K562 (cell line): ENCODE measurements at regions not wholly inside any gene's neighbourhood (a gene's known extent, or its start where the extent isn't known, plus 50 kb on each side); places are given as distances from the start of the nearest gene placed in this dataset.

Source experiments
- ATAC-seq: fragments of 200-7000 bp; cut with Tn5 transposase; 3 replicates; pipeline ENCODE4 v1.9.1; 2020; ENCODE audit warnings: moderate library complexity
- BruUV-seq: library from RNA; stranded (reverse); fragments of 400-500 nt; replicated peaks from 2 replicates; lab custom pipeline; 2021; lab: Mats Ljungman, UMichigan
- CTCF ChIA-PET: fragments of 300-600 bp; formaldehyde crosslinking; extraction: SDS; loops from one replicate; lab custom pipeline; 2021; ENCODE audit warnings: low intra/inter-chr PET ratio; lab: Yijun Ruan, JAX
- POLR2A ChIA-PET: fragments of 300-600, 350-650 bp; sonication (Branson Sonifier 250); formaldehyde crosslinking; extraction: SDS; loops from one replicate; lab custom pipeline; 2021; ENCODE audit warnings: antibody characterized with exemption, inconsistent platforms; lab: Yijun Ruan, JAX
- DNase-seq, 4 experiments: peaks; one replicate each; pipeline versions ENCODE4 v3.0.0 to v3.0.0-alpha.2; 2011 to 2018; ENCODE audit warnings: low spot score in 3 of 4, mixed read lengths in 3 of 4; ENCODE audit errors: extremely low read depth in 1 of 4
- FAIRE-seq: peaks from 2 replicates; lab custom pipeline; 2011; peaks lifted over from hg19 to GRCh38; lab: Jason Lieb, UNC
- H2AFZ ChIP-seq: 2 replicates; pipeline ENCODE4 v1.6.0; 2011; ENCODE audit warnings: low read depth, low read length, control low read depth, inconsistent platforms
- H3K27ac ChIP-seq: fragments of 200-600 bp; 3 replicates; pipeline ENCODE4 v1.8.0; 2011; ENCODE audit warnings: low read depth, mild to moderate bottlenecking, control low read depth, inconsistent platforms, low read length, moderate library complexity, mixed read lengths; ENCODE audit errors: extremely low read depth
- H3K27me3 ChIP-seq, 2 experiments: fragments of 300-600 bp in 1 of 2; 2 replicates in 1 of 2; 3 replicates in 1 of 2; pipeline versions ENCODE4 v1.6.0 to v1.8.0; 2011; ENCODE audit warnings: inconsistent platforms in 2 of 2, low read length in 2 of 2, mild to moderate bottlenecking in 1 of 2, mixed read lengths in 1 of 2, moderate library complexity in 1 of 2; ENCODE audit not compliant: control insufficient read depth in 2 of 2, insufficient read depth in 2 of 2
- H3K36me3 ChIP-seq: fragments of 300-600 bp; 3 replicates; pipeline ENCODE4 v1.8.0; 2011; ENCODE audit warnings: mild to moderate bottlenecking, low read length, inconsistent platforms; ENCODE audit not compliant: control insufficient read depth, insufficient read depth
- H3K4me1 ChIP-seq, 2 experiments: fragments of 200-600 bp in 1 of 2; replicated peaks in 1 of 2; 2 replicates in 1 of 2; 3 replicates in 1 of 2; pipeline versions ENCODE4 v1.5.1 to v1.8.0; 2011; ENCODE audit warnings: inconsistent platforms in 2 of 2, low read length in 2 of 2, mild to moderate bottlenecking in 1 of 2, mixed read lengths in 1 of 2, moderate library complexity in 1 of 2; ENCODE audit not compliant: control insufficient read depth in 2 of 2, insufficient read depth in 2 of 2
- H3K4me2 ChIP-seq: 2 replicates; pipeline ENCODE4 v1.6.1; 2011; ENCODE audit warnings: low read length, control low read depth, inconsistent platforms, mixed read lengths; ENCODE audit not compliant: insufficient read depth
- H3K4me3 ChIP-seq: fragments of 200-600 bp; sonication (generic), shearing (Covaris generic); 2 replicates; pipeline ENCODE4 v1.5.1; 2016; ENCODE audit warnings: control low read depth, inconsistent platforms
- H3K79me2 ChIP-seq: fragments of 200-600 bp; 3 replicates; pipeline ENCODE4 v1.8.0; 2011; ENCODE audit warnings: low read length, inconsistent platforms; ENCODE audit not compliant: control insufficient read depth, insufficient read depth
- H3K9ac ChIP-seq, 2 experiments: 2 replicates each; pipeline versions ENCODE4 v1.6.0 to v1.6.1; 2011; ENCODE audit warnings: low read depth in 2 of 2, low read length in 2 of 2, control low read depth in 1 of 2, inconsistent platforms in 1 of 2, mild to moderate bottlenecking in 1 of 2, mixed read lengths in 1 of 2; ENCODE audit not compliant: insufficient read depth in 1 of 2
- H3K9me1 ChIP-seq: one replicate; pipeline ENCODE4 v1.6.0; 2011; ENCODE audit warnings: inconsistent platforms, mild to moderate bottlenecking, low read length, moderate library complexity; ENCODE audit not compliant: control insufficient read depth, insufficient read depth
- H3K9me3 ChIP-seq: replicated peaks from 2 replicates; pipeline ENCODE4 v1.5.1; 2011; ENCODE audit warnings: low read depth, low read length, inconsistent platforms; ENCODE audit not compliant: control insufficient read depth, insufficient read depth
- H4K20me1 ChIP-seq: replicated peaks from 2 replicates; pipeline ENCODE4 v1.6.1; 2011; ENCODE audit warnings: low read length, inconsistent platforms, mixed read lengths; ENCODE audit not compliant: control insufficient read depth, insufficient read depth
- CBX8 ChIP-seq: fragments of 200-600 bp; sonication (generic); IDR thresholded peaks from 2 replicates; pipeline ENCODE4 v1.6.1; 2012; ENCODE audit warnings: borderline replicate concordance, mixed run types, low read depth, mild to moderate bottlenecking, moderate library complexity, mixed read lengths, low read length, control low read depth, inconsistent platforms; ENCODE audit not compliant: poor library complexity, severe bottlenecking; ENCODE audit errors: extremely low read depth
- DEAF1 ChIP-seq: fragments of 450-650 bp; formaldehyde crosslinking; IDR thresholded peaks from 2 replicates; pipeline ENCODE4 v1.4.0; 2020; ENCODE audit warnings: mild to moderate bottlenecking, moderate library complexity
- PTTG1 ChIP-seq: fragments of 450-650 bp; IDR thresholded peaks from 2 replicates; pipeline ENCODE4 v1.6.1; 2016; ENCODE audit warnings: low read depth, mild to moderate bottlenecking, missing genetic modification characterization, missing compliant biosample characterization
- STAT5A ChIP-seq: IDR thresholded peaks from 2 replicates; pipeline ENCODE4 v1.6.1; 2012; ENCODE audit warnings: low read length, inconsistent platforms, borderline replicate concordance
- XRCC5 ChIP-seq: fragments of 200-400 bp; formaldehyde crosslinking; IDR thresholded peaks from 2 replicates; pipeline ENCODE4 v1.6.1; 2017; ENCODE audit warnings: low read depth, mild to moderate bottlenecking, low read length
- in situ Hi-C: fragments of 300-500 bp; cut with MboI; formaldehyde crosslinking; loops from 4 replicates; pipeline ENCODE4 v1.15.0; 2018; ENCODE audit warnings: inconsistent platforms, mixed read lengths
- intact Hi-C: fragments of 100-400 bp; cut with micrococcal nuclease; formaldehyde crosslinking; loops from 2 replicates; pipeline ENCODE4 v1.14.2; 2022
- TF ChIP-seq, protein P1 (sequence below): sonication (generic); formaldehyde crosslinking; IDR thresholded peaks from 2 replicates; pipeline ENCODE4 v1.5.0; 2020; ENCODE audit warnings: missing genetic modification reagents
- TF ChIP-seq, protein P2 (sequence below): fragments of 450-650 bp; IDR thresholded peaks from 2 replicates; pipeline ENCODE4 v1.6.1; 2018; ENCODE audit not compliant: partially characterized antibody

DNA sequence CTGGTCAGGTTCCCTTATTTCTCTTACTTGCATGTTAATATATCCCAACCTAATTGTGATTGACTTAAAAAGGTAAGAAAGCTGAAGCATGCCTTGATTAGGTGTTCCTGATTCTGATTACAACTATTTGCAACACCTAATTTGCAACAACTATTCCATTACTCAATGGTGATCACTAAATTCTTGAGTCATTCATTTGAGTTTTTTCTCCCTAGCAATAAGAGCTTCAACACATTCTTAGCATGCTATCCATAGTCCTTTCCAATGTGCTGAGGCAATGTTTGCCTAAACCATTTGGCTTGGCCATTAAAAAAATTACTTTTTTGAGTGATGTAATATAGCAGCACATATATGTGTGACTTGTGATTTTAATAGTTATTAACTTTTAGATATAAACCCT lies 851.4 kb downstream of the TRAM1L1 start:
- no TSS peak for BruUV-seq
- TF ChIP-seq, protein P1, sequence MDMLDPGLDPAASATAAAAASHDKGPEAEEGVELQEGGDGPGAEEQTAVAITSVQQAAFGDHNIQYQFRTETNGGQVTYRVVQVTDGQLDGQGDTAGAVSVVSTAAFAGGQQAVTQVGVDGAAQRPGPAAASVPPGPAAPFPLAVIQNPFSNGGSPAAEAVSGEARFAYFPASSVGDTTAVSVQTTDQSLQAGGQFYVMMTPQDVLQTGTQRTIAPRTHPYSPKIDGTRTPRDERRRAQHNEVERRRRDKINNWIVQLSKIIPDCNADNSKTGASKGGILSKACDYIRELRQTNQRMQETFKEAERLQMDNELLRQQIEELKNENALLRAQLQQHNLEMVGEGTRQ = no peak
- TF ChIP-seq DEAF1 (CRISPR knock-in tag) (no peak), PTTG1 (tag) (no peak), STAT5A (no peak), CBX8 (no peak), XRCC5 (no peak)
- TF ChIP-seq, protein P2, sequence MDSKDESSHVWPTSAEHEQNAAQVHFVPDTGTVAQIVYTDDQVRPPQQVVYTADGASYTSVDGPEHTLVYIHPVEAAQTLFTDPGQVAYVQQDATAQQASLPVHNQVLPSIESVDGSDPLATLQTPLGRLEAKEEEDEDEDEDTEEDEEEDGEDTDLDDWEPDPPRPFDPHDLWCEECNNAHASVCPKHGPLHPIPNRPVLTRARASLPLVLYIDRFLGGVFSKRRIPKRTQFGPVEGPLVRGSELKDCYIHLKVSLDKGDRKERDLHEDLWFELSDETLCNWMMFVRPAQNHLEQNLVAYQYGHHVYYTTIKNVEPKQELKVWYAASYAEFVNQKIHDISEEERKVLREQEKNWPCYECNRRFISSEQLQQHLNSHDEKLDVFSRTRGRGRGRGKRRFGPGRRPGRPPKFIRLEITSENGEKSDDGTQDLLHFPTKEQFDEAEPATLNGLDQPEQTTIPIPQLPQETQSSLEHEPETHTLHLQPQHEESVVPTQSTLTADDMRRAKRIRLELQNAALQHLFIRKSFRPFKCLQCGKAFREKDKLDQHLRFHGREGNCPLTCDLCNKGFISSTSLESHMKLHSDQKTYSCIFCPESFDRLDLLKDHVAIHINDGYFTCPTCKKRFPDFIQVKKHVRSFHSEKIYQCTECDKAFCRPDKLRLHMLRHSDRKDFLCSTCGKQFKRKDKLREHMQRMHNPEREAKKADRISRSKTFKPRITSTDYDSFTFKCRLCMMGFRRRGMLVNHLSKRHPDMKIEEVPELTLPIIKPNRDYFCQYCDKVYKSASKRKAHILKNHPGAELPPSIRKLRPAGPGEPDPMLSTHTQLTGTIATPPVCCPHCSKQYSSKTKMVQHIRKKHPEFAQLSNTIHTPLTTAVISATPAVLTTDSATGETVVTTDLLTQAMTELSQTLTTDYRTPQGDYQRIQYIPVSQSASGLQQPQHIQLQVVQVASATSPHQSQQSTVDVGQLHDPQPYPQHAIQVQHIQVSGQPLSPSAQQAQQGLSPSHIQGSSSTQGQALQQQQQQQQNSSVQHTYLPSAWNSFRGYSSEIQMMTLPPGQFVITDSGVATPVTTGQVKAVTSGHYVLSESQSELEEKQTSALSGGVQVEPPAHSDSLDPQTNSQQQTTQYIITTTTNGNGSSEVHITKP = no peak

More for the DNA sequence above, 851.4 kb downstream of the TRAM1L1 start:
- no peak for FAIRE-seq
- no peaks in the 10 kb centered on the region for H3K79me2 ChIP-seq
- H3K27me3 ChIP-seq = no peaks in the 10 kb centered on the region
- in situ Hi-C loops = no loop called here
- no peaks in the 10 kb centered on the region for H4K20me1 ChIP-seq
- H3K4me2 ChIP-seq = no peak overlapping the region
- H3K36me3 ChIP-seq = no peaks in the 10 kb centered on the region
- H3K9ac ChIP-seq = no peak overlapping the region
- H3K4me3 ChIP-seq = no peak overlapping the region
- CTCF ChIA-PET = no interaction called here
- intact Hi-C loops = no loop called here
- no peaks in the 10 kb centered on the region for H3K9me1 ChIP-seq
- H3K4me1 ChIP-seq = no peaks in the 10 kb centered on the region
- POLR2A ChIA-PET = no interaction called here
- H3K9me3 ChIP-seq = no peaks in the 10 kb centered on the region; the same call in 1 of the 2 replicates
- H3K27ac ChIP-seq = no peak overlapping the region
- H2AFZ ChIP-seq = no peak overlapping the region
- DNase-seq = no peak
- no peak for ATAC-seq
